ENCODE measurements at regions not wholly inside any gene's neighbourhood (a gene's known extent, or its start where the extent isn't known, plus 50 kb on each side); places are given as distances from the start of the nearest gene placed in this dataset.

DNA sequence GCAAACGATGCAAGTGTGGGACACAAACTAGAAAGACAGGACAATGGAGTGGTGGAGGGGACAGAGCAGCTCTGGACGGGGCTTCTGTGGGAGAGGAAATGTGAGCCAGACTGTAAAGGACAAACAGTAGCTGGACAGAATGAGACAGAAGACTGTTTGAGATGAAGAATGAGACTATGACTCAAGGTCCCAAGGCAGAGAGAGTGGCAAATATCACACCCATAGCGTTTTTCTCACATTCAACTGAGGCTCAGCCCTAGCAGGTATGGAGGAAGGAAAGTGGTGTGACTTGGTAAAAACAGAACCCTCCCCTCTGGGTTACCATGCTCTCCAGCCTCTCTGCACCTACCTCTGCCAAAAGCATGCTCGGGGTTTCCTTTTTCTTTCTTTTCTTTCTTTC is 96.5 kb downstream of the RPL27A start:
- TF ChIP-seq ZFP3 (CRISPR knock-in tag; IDR thresholded peaks at IDR 0.05) (no peak), ISL1 (CRISPR knock-in tag; IDR thresholded peaks at IDR 0.05) (no peak), TOX (CRISPR knock-in tag; IDR thresholded peaks at IDR 0.05; ENCODE audit: borderline replicate concordance) (no peak), ZNF70 (CRISPR knock-in tag; IDR thresholded peaks at IDR 0.05) (no peak)
- TF ChIP-seq, protein P1, sequence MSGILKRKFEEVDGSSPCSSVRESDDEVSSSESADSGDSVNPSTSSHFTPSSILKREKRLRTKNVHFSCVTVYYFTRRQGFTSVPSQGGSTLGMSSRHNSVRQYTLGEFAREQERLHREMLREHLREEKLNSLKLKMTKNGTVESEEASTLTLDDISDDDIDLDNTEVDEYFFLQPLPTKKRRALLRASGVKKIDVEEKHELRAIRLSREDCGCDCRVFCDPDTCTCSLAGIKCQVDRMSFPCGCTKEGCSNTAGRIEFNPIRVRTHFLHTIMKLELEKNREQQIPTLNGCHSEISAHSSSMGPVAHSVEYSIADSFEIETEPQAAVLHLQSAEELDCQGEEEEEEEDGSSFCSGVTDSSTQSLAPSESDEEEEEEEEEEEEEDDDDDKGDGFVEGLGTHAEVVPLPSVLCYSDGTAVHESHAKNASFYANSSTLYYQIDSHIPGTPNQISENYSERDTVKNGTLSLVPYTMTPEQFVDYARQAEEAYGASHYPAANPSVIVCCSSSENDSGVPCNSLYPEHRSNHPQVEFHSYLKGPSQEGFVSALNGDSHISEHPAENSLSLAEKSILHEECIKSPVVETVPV (CRISPR knock-in tag; IDR thresholded peaks at IDR 0.05) = no peak
